Body of pancreas (tissue), 4 donors: ENCODE measurements at regions not wholly inside any gene's neighbourhood (a gene's known extent, or its start where the extent isn't known, plus 50 kb on each side); places are given as distances from the start of the nearest gene placed in this dataset.

Experiments
- ATAC-seq: fragments of 150-250 bp; one replicate; pipeline ENCODE4 v1.9.1; 2016
- DNase-seq, 4 donors: peaks; one replicate each; pipeline ENCODE4 v3.0.0-alpha.2; 2019
- H3K27ac ChIP-seq, 4 donors: fragments of 200-600 bp; sonication (generic); 1 replicate in 3 of 4; 2 replicates in 1 of 4; pipeline versions ENCODE4 v1.5.1 to v1.6.1; 2016 to 2019; ENCODE audit warnings: mild to moderate bottlenecking in 1 of 4, mixed read lengths in 1 of 4, moderate library complexity in 1 of 4
- H3K27me3 ChIP-seq, 2 donors: fragments of 200-600 bp; sonication (generic); one replicate each; pipeline ENCODE4 v1.6.0; 2016; ENCODE audit warnings: mild to moderate bottlenecking in 1 of 2
- H3K36me3 ChIP-seq, 2 donors: fragments of 200-600 bp; sonication (generic); replicated peaks in 1 of 2; 2 replicates each; pipeline ENCODE4 v1.5.1; 2016; ENCODE audit warnings: low read depth in 2 of 2; ENCODE audit not compliant: insufficient read depth in 1 of 2
- H3K4me1 ChIP-seq: fragments of 200-600 bp; sonication (generic); one replicate; pipeline ENCODE4 v1.6.0; 2016
- H3K4me3 ChIP-seq, 2 donors: fragments of 200-600 bp; sonication (generic); 1 replicate in 1 of 2; 2 replicates in 1 of 2; pipeline ENCODE4 v1.5.1; 2016 to 2019
- H3K9me3 ChIP-seq, 3 donors: fragments of 200-600 bp; sonication (generic); 1 replicate in 2 of 3; 2 replicates in 1 of 3; pipeline ENCODE4 v1.5.1; 2016
- CTCF ChIP-seq, 7 experiments: fragments of 450-650 bp in 4 of 7; fragments of 200-600 bp in 3 of 7; sonication (generic) in 3 of 7; IDR thresholded peaks; one replicate each; pipeline ENCODE4 v1.5.1; 2016 to 2019; ENCODE audit warnings: antibody characterized with exemption in 7 of 7
- POLR2A ChIP-seq, 3 donors: fragments of 450-650 bp; IDR thresholded peaks; one replicate each; pipeline ENCODE4 v1.6.1; 2016; ENCODE audit warnings: antibody characterized with exemption in 3 of 3, mild to moderate bottlenecking in 2 of 3
- WGBS, 2 donors: methylation state at CpG; one replicate each; pipeline ENCODE4 v1.1.5; 2017; 5-methylcytosine and 5-hydroxymethylcytosine counted together
- intact Hi-C: fragments of 100-400 bp; cut with DNase I; formaldehyde crosslinking; loops from one replicate; pipeline ENCODE4 v1.15.1; 2023

GRCh38 chr1:194164755-194165154 lies 978.3 kb upstream of the B3GALT2 start:
- intact Hi-C loops, result no loop called here
- no peak for TF ChIP-seq POLR2A (IDR thresholded peaks at IDR 0.05)
- TF ChIP-seq CTCF (IDR thresholded peaks at IDR 0.05), result no peak
- Histone ChIP-seq H3K36me3 (no peaks in the 10 kb centered on the region), H3K4me1 (no peaks in the 10 kb centered on the region), H3K27ac (no peak overlapping the region), H3K27me3 (no peaks in the 10 kb centered on the region), H3K4me3 (no peak overlapping the region), H3K9me3 (no peaks in the 10 kb centered on the region)
- no peak for ATAC-seq
- no peak for DNase-seq
- 33 to 46% methylated on average over 1 of the region's 1 CpG for WGBS, 2 donors

GRCh38 chr1:194161591-194161990 lies 975.2 kb upstream of the B3GALT2 start:
- TF ChIP-seq POLR2A (IDR thresholded peaks at IDR 0.05) (no peak), CTCF (IDR thresholded peaks at IDR 0.05) (no peak)
- Histone ChIP-seq H3K4me1 (no peaks in the 10 kb centered on the region), H3K36me3 (no peaks in the 10 kb centered on the region), H3K9me3 (peaks cover 0 to 5% (median 0%) of the 10 kb centered on the region in 3 donors), H3K27me3 (no peaks in the 10 kb centered on the region), H3K27ac (no peak overlapping the region), H3K4me3 (no peak overlapping the region)
- 25 to 34% methylated on average over 1 of the region's 1 CpG for WGBS, 2 donors
- ATAC-seq (no peak), DNase-seq (no peak)
- intact Hi-C loops, result no loop called here

DNA sequence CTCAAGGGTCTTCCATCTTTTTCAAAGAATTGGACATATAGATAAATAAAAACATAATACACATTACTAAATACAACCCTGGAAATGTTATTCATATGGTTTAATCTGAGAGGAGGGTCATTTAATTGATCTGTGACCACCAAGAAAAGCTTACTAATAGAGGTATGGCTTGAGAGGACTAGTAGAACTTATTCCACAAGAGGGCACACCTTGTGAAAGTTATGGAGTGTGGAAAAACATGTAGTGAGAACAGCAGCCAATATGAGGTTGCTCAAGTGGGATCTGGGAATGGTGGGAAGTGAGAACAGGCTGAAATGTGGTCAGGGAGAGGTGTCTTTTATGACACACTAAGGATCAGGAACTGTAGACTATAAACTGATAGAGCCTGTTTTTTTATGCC lies 973.5 kb upstream of the B3GALT2 start:
- Histone ChIP-seq H3K9me3 (peaks cover 0 to 5% (median 0%) of the 10 kb centered on the region in 3 donors), H3K4me3 (no peak overlapping the region), H3K27ac (no peak overlapping the region), H3K4me1 (no peaks in the 10 kb centered on the region), H3K36me3 (no peaks in the 10 kb centered on the region), H3K27me3 (no peaks in the 10 kb centered on the region)
- DNase-seq, result no peak
- intact Hi-C loops, result no loop called here
- no peak for ATAC-seq
- TF ChIP-seq CTCF (IDR thresholded peaks at IDR 0.05) (no peak), POLR2A (IDR thresholded peaks at IDR 0.05) (no peak)

GRCh38 chr1:194155962-194156361 lies 969.5 kb upstream of the B3GALT2 start:
- Histone ChIP-seq H3K4me3 (no peak overlapping the region), H3K4me1 (no peaks in the 10 kb centered on the region), H3K36me3 (no peaks in the 10 kb centered on the region), H3K27ac (no peak overlapping the region), H3K9me3 (peaks cover 0 to 5% (median 0%) of the 10 kb centered on the region in 3 donors), H3K27me3 (no peaks in the 10 kb centered on the region)
- 38 to 43% methylated on average over 3 of the region's 3 CpGs for WGBS, 2 donors
- intact Hi-C loops, result no loop called here
- TF ChIP-seq POLR2A (IDR thresholded peaks at IDR 0.05), result no peak
- ATAC-seq (no peak), DNase-seq (no peak)

GRCh38 chr1:194151056-194151455 lies 964.6 kb upstream of the B3GALT2 start:
- ATAC-seq (no peak), DNase-seq (no peak)
- Histone ChIP-seq H3K4me1 (no peaks in the 10 kb centered on the region), H3K36me3 (no peaks in the 10 kb centered on the region), H3K27ac (no peak overlapping the region), H3K9me3 (no peaks in the 10 kb centered on the region), H3K27me3 (no peaks in the 10 kb centered on the region), H3K4me3 (no peak overlapping the region)
- 80 to 89% methylated on average over 1 of the region's 1 CpG for WGBS, 2 donors
- intact Hi-C loops, result no loop called here
- TF ChIP-seq CTCF (IDR thresholded peaks at IDR 0.05), result no peak
- TF ChIP-seq POLR2A (IDR thresholded peaks at IDR 0.05), result no peak
